ENCODE measurements at regions not wholly inside any gene's neighbourhood (a gene's known extent, or its start where the extent isn't known, plus 50 kb on each side); places are given as distances from the start of the nearest gene placed in this dataset.

DNA sequence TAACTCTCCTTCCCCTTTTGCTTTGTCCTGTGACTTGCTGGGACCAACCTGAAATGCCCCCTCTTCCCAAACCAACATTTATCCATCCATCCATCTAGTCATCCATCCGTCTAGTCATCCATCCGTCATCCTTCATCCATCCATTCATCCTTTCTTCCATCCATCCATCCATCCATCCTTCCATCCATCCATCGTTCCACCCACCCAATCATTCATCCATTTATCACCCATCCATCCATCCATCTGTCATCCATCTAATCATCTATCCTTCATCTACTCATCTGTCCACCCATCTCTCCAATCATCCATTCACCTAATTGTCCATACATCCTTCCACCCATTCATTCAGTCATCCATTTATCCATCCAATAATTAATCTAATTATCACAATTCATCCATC is 92.7 kb downstream of the EDN3 start:
- H3K4me3 ChIP-seq (IDR thresholded peaks at IDR 0.05; ENCODE audit: insufficient read depth, low read depth, low read length) = no peak overlapping the region
- no peaks in the 10 kb centered on the region for H3K79me2 ChIP-seq (ENCODE audit: insufficient read depth, low read depth)
- no peak overlapping the region for H3K4me2 ChIP-seq
- H3K27ac ChIP-seq = no peak overlapping the region
- no peaks in the 10 kb centered on the region for H4K20me1 ChIP-seq (ENCODE audit: insufficient read depth)
- H2AFZ ChIP-seq (ENCODE audit: low read depth) = no peak overlapping the region
- H3K27me3 ChIP-seq (ENCODE audit: insufficient read depth, low read depth) = peaks cover 6% of the 10 kb centered on the region; the same call in 1 of the 2 replicates
- TF ChIP-seq, protein P1, sequence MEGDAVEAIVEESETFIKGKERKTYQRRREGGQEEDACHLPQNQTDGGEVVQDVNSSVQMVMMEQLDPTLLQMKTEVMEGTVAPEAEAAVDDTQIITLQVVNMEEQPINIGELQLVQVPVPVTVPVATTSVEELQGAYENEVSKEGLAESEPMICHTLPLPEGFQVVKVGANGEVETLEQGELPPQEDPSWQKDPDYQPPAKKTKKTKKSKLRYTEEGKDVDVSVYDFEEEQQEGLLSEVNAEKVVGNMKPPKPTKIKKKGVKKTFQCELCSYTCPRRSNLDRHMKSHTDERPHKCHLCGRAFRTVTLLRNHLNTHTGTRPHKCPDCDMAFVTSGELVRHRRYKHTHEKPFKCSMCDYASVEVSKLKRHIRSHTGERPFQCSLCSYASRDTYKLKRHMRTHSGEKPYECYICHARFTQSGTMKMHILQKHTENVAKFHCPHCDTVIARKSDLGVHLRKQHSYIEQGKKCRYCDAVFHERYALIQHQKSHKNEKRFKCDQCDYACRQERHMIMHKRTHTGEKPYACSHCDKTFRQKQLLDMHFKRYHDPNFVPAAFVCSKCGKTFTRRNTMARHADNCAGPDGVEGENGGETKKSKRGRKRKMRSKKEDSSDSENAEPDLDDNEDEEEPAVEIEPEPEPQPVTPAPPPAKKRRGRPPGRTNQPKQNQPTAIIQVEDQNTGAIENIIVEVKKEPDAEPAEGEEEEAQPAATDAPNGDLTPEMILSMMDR (conservative IDR thresholded peaks at IDR 0.05; ENCODE audit: low read depth, low read length) = no peak
- no peaks in the 10 kb centered on the region for H3K4me1 ChIP-seq (ENCODE audit: low read depth, poor library complexity, severe bottlenecking)
- H3K36me3 ChIP-seq (ENCODE audit: insufficient read depth) = no peaks in the 10 kb centered on the region
- H3K9ac ChIP-seq = no peak overlapping the region

DNA sequence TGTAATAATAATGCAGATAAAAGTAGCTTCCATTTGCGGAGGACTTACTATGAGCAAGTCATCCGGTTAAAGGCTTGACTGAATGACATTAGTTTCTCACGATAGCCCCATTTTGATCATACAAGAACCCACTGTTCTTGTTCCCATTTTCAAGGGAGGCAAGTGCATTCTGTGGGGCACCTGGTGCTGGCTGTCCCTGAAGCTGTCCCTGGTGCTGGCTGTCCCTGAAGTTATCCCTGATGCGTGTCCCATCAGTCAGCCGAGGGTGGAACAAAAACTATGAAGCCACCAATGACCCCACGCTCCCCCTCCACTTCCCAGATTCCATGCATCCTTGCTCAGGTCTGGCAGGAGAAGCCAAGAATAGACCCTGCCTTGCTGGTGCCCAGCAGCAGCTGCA is 95.3 kb downstream of the EDN3 start:
- no peak overlapping the region for H2AFZ ChIP-seq (ENCODE audit: low read depth)
- TF ChIP-seq, protein P1 (conservative IDR thresholded peaks at IDR 0.05; ENCODE audit: low read depth, low read length) = no peak
- H3K4me3 ChIP-seq (IDR thresholded peaks at IDR 0.05; ENCODE audit: insufficient read depth, low read depth, low read length) = no peak overlapping the region
- H3K36me3 ChIP-seq (ENCODE audit: insufficient read depth) = no peaks in the 10 kb centered on the region
- H3K79me2 ChIP-seq (ENCODE audit: insufficient read depth, low read depth) = no peaks in the 10 kb centered on the region
- H3K4me1 ChIP-seq (ENCODE audit: low read depth, poor library complexity, severe bottlenecking) = no peaks in the 10 kb centered on the region
- peaks cover 8% of the 10 kb centered on the region; the same call in 1 of the 2 replicates for H3K27me3 ChIP-seq (ENCODE audit: insufficient read depth, low read depth)
- no peak overlapping the region for H3K27ac ChIP-seq
- H4K20me1 ChIP-seq (ENCODE audit: insufficient read depth) = no peaks in the 10 kb centered on the region
- H3K4me2 ChIP-seq = no peak overlapping the region
- H3K9ac ChIP-seq = no peak overlapping the region

DNA sequence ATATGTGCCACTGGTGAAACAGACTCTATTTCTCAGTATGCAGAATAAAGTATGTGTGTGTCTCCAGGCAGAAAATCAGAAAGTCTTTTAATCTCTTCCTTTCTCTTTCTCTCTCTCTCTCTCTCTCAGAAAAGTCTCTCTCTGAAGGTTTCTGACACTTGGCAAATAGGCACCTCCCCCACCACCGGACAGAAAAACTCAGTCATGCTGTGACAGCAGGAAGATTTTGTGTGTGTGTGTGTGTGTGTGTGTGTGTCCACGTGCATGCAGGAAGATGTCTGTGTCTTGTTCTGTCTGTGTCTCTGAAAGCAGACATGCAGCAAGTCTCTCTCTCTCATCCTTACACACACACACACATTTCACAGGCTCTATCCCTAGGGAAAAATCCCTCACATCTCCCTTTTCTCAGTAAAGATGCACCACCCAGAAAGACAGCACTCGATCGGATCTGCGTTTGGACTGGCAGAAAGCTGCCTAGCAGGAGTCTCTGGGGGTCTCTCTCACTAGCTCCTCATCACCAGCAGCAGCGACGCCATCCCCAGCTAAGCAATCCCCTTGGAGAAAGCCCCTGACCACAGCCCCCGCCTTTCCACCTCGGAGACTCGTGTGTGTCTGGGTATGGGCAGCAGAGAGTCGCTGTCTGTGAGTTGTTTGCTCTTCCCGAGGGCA is 98.3 kb downstream of the EDN3 start:
- Histone ChIP-seq H3K79me2 (ENCODE audit: insufficient read depth, low read depth) (no peaks in the 10 kb centered on the region), H3K27me3 (ENCODE audit: insufficient read depth, low read depth) (peaks cover 12% of the 10 kb centered on the region; the same call in 1 of the 2 replicates), H3K4me1 (ENCODE audit: low read depth, poor library complexity, severe bottlenecking) (no peaks in the 10 kb centered on the region), H3K4me2 (no peak overlapping the region), H2AFZ (ENCODE audit: low read depth) (no peak overlapping the region), H3K9ac (no peak overlapping the region), H3K36me3 (ENCODE audit: insufficient read depth) (no peaks in the 10 kb centered on the region), H3K27ac (no peak overlapping the region), H4K20me1 (ENCODE audit: insufficient read depth) (no peaks in the 10 kb centered on the region), H3K4me3 (IDR thresholded peaks at IDR 0.05; ENCODE audit: insufficient read depth, low read depth, low read length) (no peak overlapping the region)
- TF ChIP-seq, protein P1 (conservative IDR thresholded peaks at IDR 0.05; ENCODE audit: low read depth, low read length) = no peak

DNA sequence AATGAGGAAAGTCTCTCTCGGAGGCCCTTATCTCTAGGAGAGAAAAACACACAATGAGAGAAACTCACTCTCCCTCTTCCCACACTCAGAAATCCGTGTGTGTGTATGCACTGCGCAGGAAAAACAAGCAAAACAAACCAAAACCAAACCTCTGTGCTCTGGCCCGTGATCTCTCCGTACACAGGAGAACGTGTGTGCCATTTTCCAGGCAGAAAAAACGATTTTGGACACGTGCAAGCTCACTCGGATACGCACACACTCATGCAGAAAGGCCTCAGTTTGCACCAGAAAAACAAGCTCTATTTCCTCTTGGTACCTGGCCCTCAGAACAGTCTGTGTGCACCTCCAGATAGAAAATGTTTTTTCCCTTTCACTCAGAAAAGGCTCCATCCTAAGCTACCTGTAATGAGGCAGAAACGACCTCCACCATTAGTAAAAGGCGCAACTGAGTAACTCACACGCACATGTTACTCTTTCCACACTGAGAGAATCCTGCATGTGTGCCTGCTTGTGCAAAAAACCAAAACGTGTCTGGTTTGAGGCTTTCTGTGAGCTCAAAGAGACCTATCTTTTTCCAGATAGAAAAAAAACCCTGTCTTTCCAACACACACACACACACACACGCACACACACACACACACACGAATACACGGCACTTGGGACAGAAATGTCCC is 99.2 kb downstream of the EDN3 start:
- no peak overlapping the region for H3K4me2 ChIP-seq
- H3K4me3 ChIP-seq (IDR thresholded peaks at IDR 0.05; ENCODE audit: insufficient read depth, low read depth, low read length) = no peak overlapping the region
- peaks cover 17% of the 10 kb centered on the region; the same call in 1 of the 2 replicates for H3K27me3 ChIP-seq (ENCODE audit: insufficient read depth, low read depth)
- H4K20me1 ChIP-seq (ENCODE audit: insufficient read depth) = no peaks in the 10 kb centered on the region
- no peaks in the 10 kb centered on the region for H3K4me1 ChIP-seq (ENCODE audit: low read depth, poor library complexity, severe bottlenecking)
- H3K79me2 ChIP-seq (ENCODE audit: insufficient read depth, low read depth) = no peaks in the 10 kb centered on the region
- H3K36me3 ChIP-seq (ENCODE audit: insufficient read depth) = no peaks in the 10 kb centered on the region
- H2AFZ ChIP-seq (ENCODE audit: low read depth) = no peak overlapping the region
- no peak overlapping the region for H3K27ac ChIP-seq
- no peak overlapping the region for H3K9ac ChIP-seq
- TF ChIP-seq, protein P1 (conservative IDR thresholded peaks at IDR 0.05; ENCODE audit: low read depth, low read length) = no peak

Measured in KMS-11 (cell line).